ENCODE measurements at regions not wholly inside any gene's neighbourhood (a gene's known extent, or its start where the extent isn't known, plus 50 kb on each side); places are given as distances from the start of the nearest gene placed in this dataset.

- Histone ChIP-seq H3K4me3 (ENCODE audit: low read length in 3 of 3) (no peak overlapping the region), H3K27me3 (ENCODE audit: control insufficient read depth in 3 of 3, insufficient read depth in 3 of 3, low read length in 3 of 3) (no peaks in the 10 kb centered on the region), H3K27ac (ENCODE audit: low read depth, low read length) (no peak overlapping the region), H3K4me1 (ENCODE audit: control insufficient read depth in 3 of 3, insufficient read depth in 3 of 3, low read length in 3 of 3) (no peaks in the 10 kb centered on the region), H3K36me3 (ENCODE audit: control insufficient read depth in 3 of 3, insufficient read depth in 3 of 3, low read length in 3 of 3) (no peaks in the 10 kb centered on the region), H3K9ac (ENCODE audit: low read depth in 1 of 3, low read length in 3 of 3) (no peak overlapping the region), H3K9me3 (ENCODE audit: control insufficient read depth in 3 of 3, low read length in 3 of 3) (no peaks in the 10 kb centered on the region)
Observed at GRCh38 chr6:14690120-14691056, 555.5 kb upstream of the JARID2 start.

- Histone ChIP-seq H3K36me3 (ENCODE audit: control insufficient read depth in 3 of 3, insufficient read depth in 3 of 3, low read length in 3 of 3) (no peaks in the 10 kb centered on the region), H3K27me3 (ENCODE audit: control insufficient read depth in 3 of 3, insufficient read depth in 3 of 3, low read length in 3 of 3) (no peaks in the 10 kb centered on the region), H3K4me1 (ENCODE audit: control insufficient read depth in 3 of 3, insufficient read depth in 3 of 3, low read length in 3 of 3) (no peaks in the 10 kb centered on the region), H3K9me3 (ENCODE audit: control insufficient read depth in 3 of 3, low read length in 3 of 3) (no peaks in the 10 kb centered on the region), H3K27ac (ENCODE audit: low read depth, low read length) (no peak overlapping the region), H3K4me3 (ENCODE audit: low read length in 3 of 3) (no peak overlapping the region), H3K9ac (ENCODE audit: low read depth in 1 of 3, low read length in 3 of 3) (no peak overlapping the region)
Observed at GRCh38 chr6:14692208-14692607, 553.7 kb upstream of the JARID2 start.

- H3K36me3 ChIP-seq (ENCODE audit: control insufficient read depth in 3 of 3, insufficient read depth in 3 of 3, low read length in 3 of 3) = no peaks in the 10 kb centered on the region
- no peak overlapping the region for H3K9ac ChIP-seq (ENCODE audit: low read depth in 1 of 3, low read length in 3 of 3)
- no peak overlapping the region for H3K27ac ChIP-seq (ENCODE audit: low read depth, low read length)
- H3K9me3 ChIP-seq (ENCODE audit: control insufficient read depth in 3 of 3, low read length in 3 of 3) = no peaks in the 10 kb centered on the region
- no peaks in the 10 kb centered on the region for H3K27me3 ChIP-seq (ENCODE audit: control insufficient read depth in 3 of 3, insufficient read depth in 3 of 3, low read length in 3 of 3)
- H3K4me1 ChIP-seq (ENCODE audit: control insufficient read depth in 3 of 3, insufficient read depth in 3 of 3, low read length in 3 of 3) = no peaks in the 10 kb centered on the region
- no peak overlapping the region for H3K4me3 ChIP-seq (ENCODE audit: low read length in 3 of 3)
Observed at GRCh38 chr6:14693301-14694192, 552.3 kb upstream of the JARID2 start.

GRCh38 chr6:14694308-14694707 is 551.6 kb upstream of the JARID2 start:
- H3K27ac ChIP-seq (ENCODE audit: low read depth, low read length) = no peak overlapping the region
- no peaks in the 10 kb centered on the region for H3K36me3 ChIP-seq (ENCODE audit: control insufficient read depth in 3 of 3, insufficient read depth in 3 of 3, low read length in 3 of 3)
- H3K4me3 ChIP-seq (ENCODE audit: low read length in 3 of 3) = no peak overlapping the region
- H3K9me3 ChIP-seq (ENCODE audit: control insufficient read depth in 3 of 3, low read length in 3 of 3) = no peaks in the 10 kb centered on the region
- H3K27me3 ChIP-seq (ENCODE audit: control insufficient read depth in 3 of 3, insufficient read depth in 3 of 3, low read length in 3 of 3) = no peaks in the 10 kb centered on the region
- no peaks in the 10 kb centered on the region for H3K4me1 ChIP-seq (ENCODE audit: control insufficient read depth in 3 of 3, insufficient read depth in 3 of 3, low read length in 3 of 3)
- H3K9ac ChIP-seq (ENCODE audit: low read depth in 1 of 3, low read length in 3 of 3) = no peak overlapping the region

DNA sequence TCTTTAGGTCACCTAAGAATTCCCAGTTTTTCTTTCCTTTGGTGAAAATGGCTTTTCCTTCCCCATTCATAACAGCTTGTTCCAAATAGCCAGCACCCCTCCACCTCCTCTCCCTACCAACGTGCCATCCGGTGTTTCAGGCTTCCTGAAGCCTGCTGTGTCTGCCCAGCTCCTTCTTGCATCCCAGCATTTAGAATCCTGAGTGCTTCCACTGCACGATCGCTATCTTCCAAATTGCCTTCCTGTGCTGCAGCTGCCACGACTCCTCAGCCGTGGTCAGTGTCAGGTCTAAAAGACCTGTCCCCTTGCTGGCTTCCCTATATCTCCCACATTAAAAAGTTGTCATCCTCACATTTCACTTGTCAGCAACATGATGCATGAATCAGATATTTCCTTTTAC is 550.3 kb upstream of the JARID2 start:
- no peak overlapping the region for H3K27ac ChIP-seq (ENCODE audit: low read depth, low read length)
- no peak overlapping the region for H3K9ac ChIP-seq (ENCODE audit: low read depth in 1 of 3, low read length in 3 of 3)
- H3K4me3 ChIP-seq (ENCODE audit: low read length in 3 of 3) = no peak overlapping the region
- H3K9me3 ChIP-seq (ENCODE audit: control insufficient read depth in 3 of 3, low read length in 3 of 3) = peaks cover 0 to 2% (median 0%) of the 10 kb centered on the region in 3 donors
- no peaks in the 10 kb centered on the region for H3K36me3 ChIP-seq (ENCODE audit: control insufficient read depth in 3 of 3, insufficient read depth in 3 of 3, low read length in 3 of 3)
- H3K27me3 ChIP-seq (ENCODE audit: control insufficient read depth in 3 of 3, insufficient read depth in 3 of 3, low read length in 3 of 3) = no peaks in the 10 kb centered on the region
- H3K4me1 ChIP-seq (ENCODE audit: control insufficient read depth in 3 of 3, insufficient read depth in 3 of 3, low read length in 3 of 3) = no peaks in the 10 kb centered on the region

- H3K9ac ChIP-seq (ENCODE audit: low read depth in 1 of 3, low read length in 3 of 3) = no peak overlapping the region
- no peaks in the 10 kb centered on the region for H3K4me1 ChIP-seq (ENCODE audit: control insufficient read depth in 3 of 3, insufficient read depth in 3 of 3, low read length in 3 of 3)
- no peaks in the 10 kb centered on the region for H3K36me3 ChIP-seq (ENCODE audit: control insufficient read depth in 3 of 3, insufficient read depth in 3 of 3, low read length in 3 of 3)
- H3K4me3 ChIP-seq (ENCODE audit: low read length in 3 of 3) = no peak overlapping the region
- H3K27ac ChIP-seq (ENCODE audit: low read depth, low read length) = no peak overlapping the region
- H3K9me3 ChIP-seq (ENCODE audit: control insufficient read depth in 3 of 3, low read length in 3 of 3) = peaks cover 0 to 2% (median 0%) of the 10 kb centered on the region in 3 donors
- no peaks in the 10 kb centered on the region for H3K27me3 ChIP-seq (ENCODE audit: control insufficient read depth in 3 of 3, insufficient read depth in 3 of 3, low read length in 3 of 3)
Observed at GRCh38 chr6:14696367-14696766, 549.5 kb upstream of the JARID2 start.

- Histone ChIP-seq H3K4me3 (ENCODE audit: low read length in 3 of 3) (no peak overlapping the region), H3K9ac (ENCODE audit: low read depth in 1 of 3, low read length in 3 of 3) (no peak overlapping the region), H3K36me3 (ENCODE audit: control insufficient read depth in 3 of 3, insufficient read depth in 3 of 3, low read length in 3 of 3) (no peaks in the 10 kb centered on the region), H3K27me3 (ENCODE audit: control insufficient read depth in 3 of 3, insufficient read depth in 3 of 3, low read length in 3 of 3) (no peaks in the 10 kb centered on the region), H3K9me3 (ENCODE audit: control insufficient read depth in 3 of 3, low read length in 3 of 3) (peaks cover 0 to 2% (median 0%) of the 10 kb centered on the region in 3 donors), H3K27ac (ENCODE audit: low read depth, low read length) (no peak overlapping the region), H3K4me1 (ENCODE audit: control insufficient read depth in 3 of 3, insufficient read depth in 3 of 3, low read length in 3 of 3) (no peaks in the 10 kb centered on the region)
Observed at GRCh38 chr6:14697427-14697826, 548.4 kb upstream of the JARID2 start.

- Histone ChIP-seq H3K9me3 (ENCODE audit: control insufficient read depth in 3 of 3, low read length in 3 of 3) (peaks cover 0 to 2% (median 0%) of the 10 kb centered on the region in 3 donors), H3K9ac (ENCODE audit: low read depth in 1 of 3, low read length in 3 of 3) (no peak overlapping the region), H3K36me3 (ENCODE audit: control insufficient read depth in 3 of 3, insufficient read depth in 3 of 3, low read length in 3 of 3) (no peaks in the 10 kb centered on the region), H3K27me3 (ENCODE audit: control insufficient read depth in 3 of 3, insufficient read depth in 3 of 3, low read length in 3 of 3) (no peaks in the 10 kb centered on the region), H3K27ac (ENCODE audit: low read depth, low read length) (no peak overlapping the region), H3K4me1 (ENCODE audit: control insufficient read depth in 3 of 3, insufficient read depth in 3 of 3, low read length in 3 of 3) (no peaks in the 10 kb centered on the region), H3K4me3 (ENCODE audit: low read length in 3 of 3) (no peak overlapping the region)
Observed at GRCh38 chr6:14699803-14700601, 545.9 kb upstream of the JARID2 start.

- H3K27me3 ChIP-seq (ENCODE audit: control insufficient read depth in 3 of 3, insufficient read depth in 3 of 3, low read length in 3 of 3) = no peaks in the 10 kb centered on the region
- H3K9me3 ChIP-seq (ENCODE audit: control insufficient read depth in 3 of 3, low read length in 3 of 3) = peaks cover 0 to 2% (median 0%) of the 10 kb centered on the region in 3 donors
- H3K4me1 ChIP-seq (ENCODE audit: control insufficient read depth in 3 of 3, insufficient read depth in 3 of 3, low read length in 3 of 3) = peaks cover 6 to 11% (median 6%) of the 10 kb centered on the region in 3 donors
Observed at GRCh38 chr6:14701946-14702345, 543.9 kb upstream of the JARID2 start.

More at GRCh38 chr6:14701946-14702345, 543.9 kb upstream of the JARID2 start:
- H3K36me3 ChIP-seq (ENCODE audit: control insufficient read depth in 3 of 3, insufficient read depth in 3 of 3, low read length in 3 of 3) = no peaks in the 10 kb centered on the region
- no peak overlapping the region for H3K27ac ChIP-seq (ENCODE audit: low read depth, low read length)
- no peak overlapping the region for H3K4me3 ChIP-seq (ENCODE audit: low read length in 3 of 3)
- no peak overlapping the region for H3K9ac ChIP-seq (ENCODE audit: low read depth in 1 of 3, low read length in 3 of 3)
